Endodermal cell (in vitro differentiated cells): ENCODE measurements at regions not wholly inside any gene's neighbourhood (a gene's known extent, or its start where the extent isn't known, plus 50 kb on each side); places are given as distances from the start of the nearest gene placed in this dataset.
"Not testable (repeated sequence)": the region's sequence is repeated elsewhere in the genome, so short reads cannot be mapped to it uniquely, and the experiment has no call there.

ENCODE experiments used
- DNase-seq: peaks from one replicate; pipeline ENCODE4 v3.0.0-alpha.2; 2017
- H3K27ac ChIP-seq: 2 replicates; pipeline ENCODE4 v1.5.1; 2013; ENCODE audit warnings: mild to moderate bottlenecking, low read depth, low read length, moderate library complexity
- H3K27me3 ChIP-seq: 2 replicates; pipeline ENCODE4 v1.6.1; 2013; ENCODE audit warnings: mild to moderate bottlenecking, low read length, moderate library complexity; ENCODE audit not compliant: insufficient read depth, control insufficient read depth, poor library complexity, severe bottlenecking
- H3K36me3 ChIP-seq: 2 replicates; pipeline ENCODE4 v1.7.0; 2013; ENCODE audit warnings: mild to moderate bottlenecking, low read length, moderate library complexity; ENCODE audit not compliant: control insufficient read depth, insufficient read depth
- H3K4me1 ChIP-seq: one replicate; pipeline ENCODE4 v1.7.0; 2013; ENCODE audit warnings: low read length; ENCODE audit not compliant: control insufficient read depth, insufficient read depth
- H3K4me3 ChIP-seq: 2 replicates; pipeline ENCODE4 v1.5.1; 2013; ENCODE audit warnings: mild to moderate bottlenecking, low read length, moderate library complexity
- H3K9ac ChIP-seq: 2 replicates; pipeline ENCODE4 v1.6.1; 2013; ENCODE audit warnings: mild to moderate bottlenecking, low read length, moderate library complexity; ENCODE audit not compliant: poor library complexity, severe bottlenecking; ENCODE audit errors: extremely low read depth
- H3K9me3 ChIP-seq: 2 replicates; pipeline ENCODE4 v1.6.1; 2013; ENCODE audit warnings: mild to moderate bottlenecking, low read length, moderate library complexity; ENCODE audit not compliant: control insufficient read depth
- H3K27ac Mint-ChIP-seq: 2 replicates; pipeline ENCODE4 v1.8.0; 2020; ENCODE audit warnings: mixed read lengths
- H3K27me3 Mint-ChIP-seq: 2 replicates; pipeline ENCODE4 v1.8.0; 2021; ENCODE audit warnings: mild to moderate bottlenecking, mixed read lengths; ENCODE audit not compliant: insufficient read depth
- H3K36me3 Mint-ChIP-seq: 2 replicates; pipeline ENCODE4 v1.8.0; 2020; ENCODE audit warnings: low read depth, mixed read lengths
- H3K4me1 Mint-ChIP-seq: 2 replicates; pipeline ENCODE4 v1.8.0; 2020; ENCODE audit warnings: mixed read lengths
- H3K4me3 Mint-ChIP-seq: 2 replicates; pipeline ENCODE4 v1.8.0; 2020; ENCODE audit warnings: mild to moderate bottlenecking, moderate library complexity, mixed read lengths
- H3K9me3 Mint-ChIP-seq: 2 replicates; pipeline ENCODE4 v1.8.0; 2020; ENCODE audit warnings: mild to moderate bottlenecking, mixed read lengths
- WGBS, 2 experiments: methylation state at CpG; one replicate each; pipeline versions ENCODE4 v1.1.5 to v1.1.7; 2013; ENCODE audit warnings: missing lambda C conversion rate in 2 of 2, mixed read lengths in 1 of 2; ENCODE audit not compliant: insufficient coverage in 1 of 2, insufficient read length in 1 of 2; 5-methylcytosine and 5-hydroxymethylcytosine counted together
- TF ChIP-seq, protein P1 (sequence below): fragments of 200-600 bp; sonication (generic); conservative IDR thresholded peaks from 2 replicates; pipeline ENCODE4 v1.5.0; 2021; ENCODE audit warnings: antibody characterized with exemption, mild to moderate bottlenecking

DNA sequence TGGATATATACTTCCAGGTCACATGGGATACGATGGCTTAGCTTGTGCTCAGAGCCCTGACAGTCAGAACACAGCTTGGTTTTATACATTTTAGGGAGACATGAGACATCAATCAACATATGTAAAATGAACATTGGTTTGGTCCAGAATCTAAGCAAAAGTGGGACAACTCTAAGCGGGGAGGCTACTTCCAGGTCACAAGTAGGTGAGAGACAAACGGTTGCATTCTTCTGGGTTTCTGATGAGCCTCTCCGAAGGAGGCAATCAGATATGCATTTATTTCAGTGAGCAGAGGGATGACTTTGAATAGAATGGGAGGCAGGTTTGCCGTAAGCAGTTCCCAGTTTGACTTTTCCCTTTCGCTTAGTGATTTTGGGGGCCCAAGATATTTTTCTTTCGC, 250.1 kb upstream of the DIO3 start:
- Histone ChIP-seq H3K4me3 (peak overlapping the region; percentile 42), H3K9me3 (peaks cover 72% of the 10 kb centered on the region)
- H3K36me3 ChIP-seq, DNase-seq, H3K4me3 Mint-ChIP-seq, H3K9ac ChIP-seq, H3K4me1 Mint-ChIP-seq, H3K27me3 Mint-ChIP-seq, H3K27ac Mint-ChIP-seq, H3K4me1 ChIP-seq, H3K27ac ChIP-seq, H3K27me3 ChIP-seq: not testable (repeated sequence)
- WGBS, 2 experiments = 80 to 81% methylated on average over 2 to 6 of the region's 7 CpGs
- Mint-ChIP-seq H3K9me3 (peaks cover 39% of the 10 kb centered on the region), H3K36me3 (peaks cover 17% of the 10 kb centered on the region)

DNA sequence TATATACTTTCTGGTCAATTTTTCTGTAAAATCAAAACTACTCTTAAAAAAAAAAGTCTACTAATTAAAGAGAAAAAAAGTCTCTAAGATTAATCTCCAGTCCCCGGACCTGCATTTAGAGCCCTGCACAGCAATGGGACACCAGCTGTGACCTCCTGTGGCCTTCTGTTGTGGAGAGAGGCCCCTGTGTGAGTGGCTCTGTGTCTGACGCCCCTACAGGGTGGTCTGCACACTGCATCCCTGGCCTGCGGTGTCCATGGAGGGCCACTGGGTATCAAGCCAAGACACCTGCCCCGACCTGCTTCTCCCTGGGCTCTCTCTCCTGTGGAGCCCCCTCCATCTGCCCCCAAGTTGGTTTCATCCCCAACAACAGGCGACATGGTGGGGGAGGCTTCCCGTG, 248.0 kb upstream of the DIO3 start:
- no peak overlapping the region for H3K27ac ChIP-seq
- no peak overlapping the region for H3K27ac Mint-ChIP-seq
- peaks cover 2% of the 10 kb centered on the region for H3K4me1 Mint-ChIP-seq
- H3K36me3 Mint-ChIP-seq = peaks cover 17% of the 10 kb centered on the region
- H3K9ac ChIP-seq = no peak overlapping the region
- no peak overlapping the region for H3K4me3 Mint-ChIP-seq
- WGBS, 2 experiments = 85 to 100% methylated on average over 1 to 6 of the region's 6 CpGs
- peak; percentile 78 for DNase-seq
- H3K9me3 Mint-ChIP-seq = peaks cover 50% of the 10 kb centered on the region
- H3K27me3 ChIP-seq = no peaks in the 10 kb centered on the region
- peaks cover 76% of the 10 kb centered on the region for H3K9me3 ChIP-seq
- peaks cover 7% of the 10 kb centered on the region for H3K36me3 ChIP-seq
- TF ChIP-seq, protein P1, sequence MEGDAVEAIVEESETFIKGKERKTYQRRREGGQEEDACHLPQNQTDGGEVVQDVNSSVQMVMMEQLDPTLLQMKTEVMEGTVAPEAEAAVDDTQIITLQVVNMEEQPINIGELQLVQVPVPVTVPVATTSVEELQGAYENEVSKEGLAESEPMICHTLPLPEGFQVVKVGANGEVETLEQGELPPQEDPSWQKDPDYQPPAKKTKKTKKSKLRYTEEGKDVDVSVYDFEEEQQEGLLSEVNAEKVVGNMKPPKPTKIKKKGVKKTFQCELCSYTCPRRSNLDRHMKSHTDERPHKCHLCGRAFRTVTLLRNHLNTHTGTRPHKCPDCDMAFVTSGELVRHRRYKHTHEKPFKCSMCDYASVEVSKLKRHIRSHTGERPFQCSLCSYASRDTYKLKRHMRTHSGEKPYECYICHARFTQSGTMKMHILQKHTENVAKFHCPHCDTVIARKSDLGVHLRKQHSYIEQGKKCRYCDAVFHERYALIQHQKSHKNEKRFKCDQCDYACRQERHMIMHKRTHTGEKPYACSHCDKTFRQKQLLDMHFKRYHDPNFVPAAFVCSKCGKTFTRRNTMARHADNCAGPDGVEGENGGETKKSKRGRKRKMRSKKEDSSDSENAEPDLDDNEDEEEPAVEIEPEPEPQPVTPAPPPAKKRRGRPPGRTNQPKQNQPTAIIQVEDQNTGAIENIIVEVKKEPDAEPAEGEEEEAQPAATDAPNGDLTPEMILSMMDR = peak; percentile 64
- peaks cover 2% of the 10 kb centered on the region for H3K27me3 Mint-ChIP-seq
- peak overlapping the region; percentile 30 for H3K4me3 ChIP-seq
- no peaks in the 10 kb centered on the region for H3K4me1 ChIP-seq

DNA sequence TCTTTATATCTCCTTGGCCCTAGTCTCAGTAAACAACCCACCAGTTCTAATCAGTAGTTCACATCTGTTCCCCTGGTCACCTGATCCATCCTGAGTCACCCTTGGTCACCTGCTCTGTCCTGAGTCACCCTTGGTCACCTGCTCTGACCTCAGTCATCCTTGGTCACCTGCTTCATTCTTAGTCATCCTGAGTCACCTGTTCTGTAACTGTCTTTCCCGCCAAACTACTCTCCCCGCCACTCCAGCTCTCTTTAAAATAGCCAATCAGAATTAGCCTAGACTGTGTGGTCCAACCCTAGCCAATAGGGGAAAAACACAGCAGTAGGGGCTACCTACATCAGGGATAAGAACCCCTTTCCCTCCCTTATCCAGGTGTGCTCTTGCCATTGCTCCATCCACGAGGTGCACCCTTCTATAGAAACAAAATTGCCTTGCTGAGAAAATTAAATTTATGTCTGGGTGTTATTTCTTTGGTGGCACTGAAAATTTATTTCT, 245.4 kb upstream of the DIO3 start:
- Histone ChIP-seq H3K9ac (no peak overlapping the region), H3K27ac (no peak overlapping the region), H3K27me3 (no peaks in the 10 kb centered on the region), H3K4me3 (peak overlapping the region; percentile 51), H3K36me3 (peaks cover 7% of the 10 kb centered on the region), H3K4me1 (no peaks in the 10 kb centered on the region), H3K9me3 (peaks cover 84% of the 10 kb centered on the region)
- Mint-ChIP-seq H3K27ac (no peak overlapping the region), H3K27me3 (peaks cover 2% of the 10 kb centered on the region), H3K9me3 (peaks cover 50% of the 10 kb centered on the region), H3K36me3 (peaks cover 17% of the 10 kb centered on the region), H3K4me3 (no peak overlapping the region), H3K4me1 (peaks cover 13% of the 10 kb centered on the region)
- WGBS, 2 experiments = 60 to 95% methylated on average over 1 to 3 of the region's 3 CpGs
- TF ChIP-seq, protein P1 = no peak
- no peak for DNase-seq

DNA sequence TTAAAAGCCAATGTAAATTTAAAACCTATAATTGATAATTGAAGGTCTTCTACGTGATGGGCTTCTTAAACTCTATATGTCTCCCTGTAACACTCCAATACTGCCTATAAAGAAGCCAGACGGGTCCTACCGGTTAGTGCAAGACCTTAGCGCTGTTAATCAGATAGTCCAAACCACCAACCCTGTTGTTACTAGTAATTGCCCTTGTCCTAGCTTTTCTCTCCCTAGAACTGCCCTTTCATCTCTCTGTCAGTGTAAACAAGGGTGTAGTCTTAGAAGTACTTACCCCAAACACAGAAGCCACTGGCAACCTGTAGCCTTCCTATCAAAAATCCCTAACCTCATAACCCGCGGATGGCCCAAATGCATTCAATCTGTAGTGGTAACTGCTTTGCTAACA, 243.0 kb upstream of the DIO3 start:
- no peaks in the 10 kb centered on the region for H3K27me3 ChIP-seq
- Mint-ChIP-seq H3K4me3 (no peak overlapping the region), H3K4me1 (peaks cover 12% of the 10 kb centered on the region), H3K27me3 (peaks cover 6% of the 10 kb centered on the region), H3K9me3 (peaks cover 44% of the 10 kb centered on the region), H3K36me3 (peaks cover 12% of the 10 kb centered on the region), H3K27ac (no peak overlapping the region)
- DNase-seq = no peak
- H3K9me3 ChIP-seq = peaks cover 84% of the 10 kb centered on the region
- no peak overlapping the region for H3K27ac ChIP-seq
- no peaks in the 10 kb centered on the region for H3K4me1 ChIP-seq
- WGBS, 2 experiments = 87 to 93% methylated on average over 4 to 6 of the region's 6 CpGs
- H3K4me3 ChIP-seq = peak overlapping the region; percentile 44
- H3K36me3 ChIP-seq = peaks cover 7% of the 10 kb centered on the region
- TF ChIP-seq, protein P1 = no peak
- H3K9ac ChIP-seq = no peak overlapping the region
